ENCODE measurements at regions not wholly inside any gene's neighbourhood (a gene's known extent, or its start where the extent isn't known, plus 50 kb on each side); places are given as distances from the start of the nearest gene placed in this dataset.

- no peak overlapping the region for H3K9ac ChIP-seq (ENCODE audit: low read length)
- H3K27ac ChIP-seq (ENCODE audit: low read depth, low read length, poor library complexity, severe bottlenecking): no peak overlapping the region
- no peaks in the 10 kb centered on the region for H3K9me3 ChIP-seq (ENCODE audit: low read length)
- H2AFZ ChIP-seq (ENCODE audit: low read length): no peak overlapping the region
- no peaks in the 10 kb centered on the region for H4K20me1 ChIP-seq (ENCODE audit: insufficient read depth, low read length)
- H3K36me3 ChIP-seq (ENCODE audit: insufficient read depth, low read length): no peaks in the 10 kb centered on the region
- TF ChIP-seq CTCF (IDR thresholded peaks at IDR 0.05; ENCODE audit: low read length) (no peak), EZH2 (IDR thresholded peaks at IDR 0.05; ENCODE audit: borderline replicate concordance, low read length) (no peak)
- no peak overlapping the region for H3K4me2 ChIP-seq (ENCODE audit: low read length)
- H3K9me2 ChIP-seq (ENCODE audit: low read depth, low read length): no peaks in the 10 kb centered on the region
- H3K27me3 ChIP-seq (ENCODE audit: insufficient read depth, low read length): no peaks in the 10 kb centered on the region
- no peaks in the 10 kb centered on the region for H3F3A ChIP-seq (ENCODE audit: insufficient read depth, low read length)
- H3K79me2 ChIP-seq (ENCODE audit: insufficient read depth, low read length): no peaks in the 10 kb centered on the region
- H3K4me3 ChIP-seq (ENCODE audit: low read depth, low read length, poor library complexity, severe bottlenecking): no peak overlapping the region
- peaks cover 28% of the 10 kb centered on the region for H3K4me1 ChIP-seq (ENCODE audit: insufficient read depth, low read length, severe bottlenecking)
These were observed 288.5 kb upstream of the TMEM161B start for GRCh38 chr5:88557131-88557530.

- no peaks in the 10 kb centered on the region for H3K36me3 ChIP-seq (ENCODE audit: insufficient read depth, low read length)
- no peaks in the 10 kb centered on the region for H4K20me1 ChIP-seq (ENCODE audit: insufficient read depth, low read length)
- H3K27ac ChIP-seq (ENCODE audit: low read depth, low read length, poor library complexity, severe bottlenecking): peak overlapping the region; percentile 66
- H3K9me2 ChIP-seq (ENCODE audit: low read depth, low read length): no peaks in the 10 kb centered on the region
- no peaks in the 10 kb centered on the region for H3K27me3 ChIP-seq (ENCODE audit: insufficient read depth, low read length)
- no peaks in the 10 kb centered on the region for H3F3A ChIP-seq (ENCODE audit: insufficient read depth, low read length)
- TF ChIP-seq EZH2 (IDR thresholded peaks at IDR 0.05; ENCODE audit: borderline replicate concordance, low read length) (no peak), CTCF (IDR thresholded peaks at IDR 0.05; ENCODE audit: low read length) (no peak)
- no peak overlapping the region for H3K4me3 ChIP-seq (ENCODE audit: low read depth, low read length, poor library complexity, severe bottlenecking)
- no peaks in the 10 kb centered on the region for H3K9me3 ChIP-seq (ENCODE audit: low read length)
- H3K4me2 ChIP-seq (ENCODE audit: low read length): peak overlapping the region; percentile 55; the same call in 1 of the 2 replicates
- no peak overlapping the region for H3K9ac ChIP-seq (ENCODE audit: low read length)
- peaks cover 28% of the 10 kb centered on the region for H3K4me1 ChIP-seq (ENCODE audit: insufficient read depth, low read length, severe bottlenecking)
- no peaks in the 10 kb centered on the region for H3K79me2 ChIP-seq (ENCODE audit: insufficient read depth, low read length)
- H2AFZ ChIP-seq (ENCODE audit: low read length): no peak overlapping the region
These were observed 287.8 kb upstream of the TMEM161B start for GRCh38 chr5:88556406-88556805.

GRCh38 chr5:88555674-88556073 lies 287.0 kb upstream of the TMEM161B start:
- Histone ChIP-seq H3K4me1 (ENCODE audit: insufficient read depth, low read length, severe bottlenecking) (peaks cover 28% of the 10 kb centered on the region), H3K27ac (ENCODE audit: low read depth, low read length, poor library complexity, severe bottlenecking) (peak overlapping the region; percentile 66), H3K79me2 (ENCODE audit: insufficient read depth, low read length) (no peaks in the 10 kb centered on the region), H3K9ac (ENCODE audit: low read length) (no peak overlapping the region), H3F3A (ENCODE audit: insufficient read depth, low read length) (no peaks in the 10 kb centered on the region), H3K4me2 (ENCODE audit: low read length) (peak overlapping the region; percentile 55), H3K9me2 (ENCODE audit: low read depth, low read length) (no peaks in the 10 kb centered on the region), H3K4me3 (ENCODE audit: low read depth, low read length, poor library complexity, severe bottlenecking) (peak overlapping the region; percentile 14), H3K9me3 (ENCODE audit: low read length) (no peaks in the 10 kb centered on the region), H4K20me1 (ENCODE audit: insufficient read depth, low read length) (no peaks in the 10 kb centered on the region), H2AFZ (ENCODE audit: low read length) (peak overlapping the region; percentile 28; the same call in 1 of the 2 replicates), H3K36me3 (ENCODE audit: insufficient read depth, low read length) (no peaks in the 10 kb centered on the region), H3K27me3 (ENCODE audit: insufficient read depth, low read length) (no peaks in the 10 kb centered on the region)
- TF ChIP-seq EZH2 (IDR thresholded peaks at IDR 0.05; ENCODE audit: borderline replicate concordance, low read length) (no peak), CTCF (IDR thresholded peaks at IDR 0.05; ENCODE audit: low read length) (no peak)

Data from OCI-LY1 (cell line).